IMR-90 (cell line): ENCODE measurements at regions not wholly inside any gene's neighbourhood (a gene's known extent, or its start where the extent isn't known, plus 50 kb on each side); places are given as distances from the start of the nearest gene placed in this dataset.

Experiments
- CTCF ChIP-seq: conservative IDR thresholded peaks from 2 replicates; pipeline ENCODE4 v1.5.1; 2012; ENCODE audit warnings: mild to moderate bottlenecking, low read depth, low read length, improper control_type of control experiment
- MAFK ChIP-seq: IDR thresholded peaks from 2 replicates; pipeline ENCODE4 v1.6.1; 2012; ENCODE audit warnings: low read depth, low read length, improper control_type of control experiment
- MAZ ChIP-seq: IDR thresholded peaks from 2 replicates; pipeline ENCODE4 v1.6.1; 2012; ENCODE audit warnings: low read depth, mild to moderate bottlenecking, low read length, improper control_type of control experiment, moderate library complexity, borderline replicate concordance
- RAD21 ChIP-seq: IDR thresholded peaks from 2 replicates; pipeline ENCODE4 v1.6.1; 2012; ENCODE audit warnings: low read length, improper control_type of control experiment
- RCOR1 ChIP-seq: IDR thresholded peaks from 2 replicates; pipeline ENCODE4 v1.6.1; 2012; ENCODE audit warnings: mild to moderate bottlenecking, low read length, improper control_type of control experiment; ENCODE audit not compliant: insufficient replicate concordance
- SMC3 ChIP-seq: fragments of 150-350 bp; IDR thresholded peaks from 2 replicates; pipeline ENCODE4 v1.6.1; 2016; ENCODE audit warnings: low read depth, mild to moderate bottlenecking, antibody characterized with exemption, low read length, moderate library complexity

DNA sequence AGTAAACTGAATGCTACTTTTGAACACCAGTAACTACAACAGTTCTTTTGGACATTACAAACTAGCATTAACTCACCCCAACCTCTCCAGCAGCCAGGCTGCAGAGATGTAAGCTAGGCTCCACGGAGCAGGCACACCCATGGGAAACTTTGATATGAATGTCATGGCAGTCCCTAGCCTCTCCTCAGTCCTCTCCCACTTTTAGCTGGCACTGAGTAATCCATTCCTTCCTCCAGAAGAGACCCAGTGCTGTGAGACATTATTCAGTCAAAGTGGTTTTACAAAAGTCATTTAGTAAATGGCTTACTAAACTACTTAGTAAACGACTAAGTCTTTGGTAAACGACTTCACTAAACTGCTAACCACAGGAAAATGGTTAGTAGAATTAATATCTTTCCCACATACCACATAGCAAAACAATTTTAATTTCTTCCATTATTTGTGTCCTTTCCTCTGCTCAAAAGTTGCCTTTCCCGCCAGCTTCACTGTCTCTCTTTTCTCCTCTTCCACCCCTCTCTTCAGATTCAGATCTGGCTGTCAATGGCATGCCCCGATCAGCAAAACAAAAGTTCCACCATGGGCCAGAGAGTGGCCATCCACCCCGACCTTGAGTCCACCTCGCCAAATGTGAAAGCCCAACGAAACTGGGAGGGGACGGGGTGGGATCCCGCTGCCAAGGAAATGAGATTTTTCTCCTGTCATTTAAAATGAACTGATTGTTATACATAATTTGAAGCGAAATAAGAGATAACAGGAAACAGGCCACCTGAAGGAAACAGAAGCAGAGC, 67.5 kb upstream of the TJP1 start:
- TF ChIP-seq RAD21 (no peak), CTCF (no peak), SMC3 (no peak), MAZ (no peak), RCOR1 (no peak), MAFK (no peak)
